ENCODE measurements at regions not wholly inside any gene's neighbourhood (a gene's known extent, or its start where the extent isn't known, plus 50 kb on each side); places are given as distances from the start of the nearest gene placed in this dataset.

DNA sequence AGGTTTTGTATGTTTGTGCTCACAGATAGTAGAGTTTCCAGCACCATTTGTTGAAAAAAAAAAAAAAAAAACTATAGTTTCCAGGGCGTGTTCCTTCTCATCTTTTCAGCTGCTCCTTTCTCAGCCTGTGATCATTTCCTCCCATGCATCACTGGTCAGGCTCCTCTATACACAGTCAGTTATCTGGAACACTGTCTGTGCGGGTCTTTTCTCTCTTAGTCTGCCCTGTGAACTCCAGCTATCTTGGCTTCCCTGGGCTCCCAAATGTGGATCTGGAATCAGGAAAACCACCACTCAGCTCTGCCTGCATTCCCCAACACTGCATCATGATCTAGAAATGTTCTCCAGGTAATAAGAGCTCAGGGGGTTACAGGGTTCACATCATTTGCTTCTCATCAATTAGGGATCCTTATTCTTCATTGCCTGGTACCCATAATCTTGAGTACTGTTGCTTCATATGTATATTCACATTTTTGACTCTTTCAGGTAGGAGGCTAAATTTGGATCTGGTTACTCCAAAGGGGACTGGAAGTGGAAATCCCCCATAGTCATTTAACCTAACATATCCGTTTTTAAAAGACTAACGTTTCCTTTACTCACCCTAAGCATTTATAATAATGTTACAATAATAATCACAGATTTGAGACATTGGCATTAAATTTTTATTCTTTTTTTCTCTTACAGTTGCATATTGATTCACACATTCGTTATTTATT is 221.8 kb upstream of the KLF3 start:
- no peak overlapping the region for H2AFZ ChIP-seq (ENCODE audit: low read depth)
- no peaks in the 10 kb centered on the region for H4K20me1 ChIP-seq (ENCODE audit: insufficient read depth)
- no peaks in the 10 kb centered on the region for H3K36me3 ChIP-seq (ENCODE audit: insufficient read depth)
- no peaks in the 10 kb centered on the region for H3K27me3 ChIP-seq (ENCODE audit: insufficient read depth, low read depth)
- no peak overlapping the region for H3K9ac ChIP-seq
- no peak overlapping the region for H3K4me3 ChIP-seq (IDR thresholded peaks at IDR 0.05; ENCODE audit: insufficient read depth, low read depth, low read length)
- TF ChIP-seq CTCF (conservative IDR thresholded peaks at IDR 0.05; ENCODE audit: low read depth, low read length), result no peak
- no peak overlapping the region for H3K27ac ChIP-seq
- H3K4me2 ChIP-seq, result no peak overlapping the region
- H3K79me2 ChIP-seq (ENCODE audit: insufficient read depth, low read depth), result no peaks in the 10 kb centered on the region
- no peaks in the 10 kb centered on the region for H3K4me1 ChIP-seq (ENCODE audit: low read depth, poor library complexity, severe bottlenecking)

DNA sequence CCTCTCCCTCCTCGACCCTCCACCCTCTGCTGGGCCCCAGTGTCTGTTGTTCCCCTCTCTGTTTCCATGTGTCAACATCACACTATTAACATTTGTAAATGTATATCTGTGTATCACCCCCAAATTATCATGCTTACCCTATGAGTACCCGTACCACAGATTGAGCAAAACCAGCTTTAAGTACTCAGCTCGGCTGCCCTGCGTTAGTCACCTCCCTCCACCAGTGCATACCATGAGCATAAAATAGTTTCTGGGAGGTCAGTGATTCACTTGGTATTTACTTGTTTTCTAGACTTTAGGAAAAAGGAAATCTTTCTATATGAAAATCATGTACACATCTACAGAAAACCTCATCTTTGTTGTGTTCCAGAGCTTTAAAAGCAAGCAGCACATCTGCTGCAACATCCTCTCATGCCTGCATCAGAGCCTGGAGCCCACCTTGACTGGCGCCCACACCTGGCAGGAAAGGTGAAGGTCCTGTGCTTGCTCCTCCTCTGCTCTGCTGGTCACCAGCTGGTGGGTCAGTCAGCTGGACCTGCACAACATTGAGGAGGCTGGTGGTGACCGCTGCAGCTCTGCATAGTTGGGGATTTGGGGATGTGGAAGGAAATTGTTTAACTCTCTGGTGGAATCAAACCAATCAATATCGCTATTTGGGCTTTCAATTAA is 214.4 kb upstream of the KLF3 start:
- no peak overlapping the region for H2AFZ ChIP-seq (ENCODE audit: low read depth)
- no peak overlapping the region for H3K4me3 ChIP-seq (IDR thresholded peaks at IDR 0.05; ENCODE audit: insufficient read depth, low read depth, low read length)
- H4K20me1 ChIP-seq (ENCODE audit: insufficient read depth), result no peaks in the 10 kb centered on the region
- H3K4me1 ChIP-seq (ENCODE audit: low read depth, poor library complexity, severe bottlenecking), result peaks cover 15% of the 10 kb centered on the region
- no peak for TF ChIP-seq CTCF (conservative IDR thresholded peaks at IDR 0.05; ENCODE audit: low read depth, low read length)
- H3K4me2 ChIP-seq, result no peak overlapping the region
- no peaks in the 10 kb centered on the region for H3K79me2 ChIP-seq (ENCODE audit: insufficient read depth, low read depth)
- no peak overlapping the region for H3K9ac ChIP-seq
- no peak overlapping the region for H3K27ac ChIP-seq
- H3K36me3 ChIP-seq (ENCODE audit: insufficient read depth), result no peaks in the 10 kb centered on the region
- H3K27me3 ChIP-seq (ENCODE audit: insufficient read depth, low read depth), result no peaks in the 10 kb centered on the region

GRCh38 chr4:38452009-38452408 is 212.0 kb upstream of the KLF3 start:
- no peaks in the 10 kb centered on the region for H4K20me1 ChIP-seq (ENCODE audit: insufficient read depth)
- H3K79me2 ChIP-seq (ENCODE audit: insufficient read depth, low read depth), result no peaks in the 10 kb centered on the region
- no peak overlapping the region for H3K27ac ChIP-seq
- TF ChIP-seq CTCF (conservative IDR thresholded peaks at IDR 0.05; ENCODE audit: low read depth, low read length), result no peak
- H2AFZ ChIP-seq (ENCODE audit: low read depth), result no peak overlapping the region
- no peak overlapping the region for H3K4me3 ChIP-seq (IDR thresholded peaks at IDR 0.05; ENCODE audit: insufficient read depth, low read depth, low read length)
- no peak overlapping the region for H3K4me2 ChIP-seq
- no peak overlapping the region for H3K9ac ChIP-seq
- no peaks in the 10 kb centered on the region for H3K36me3 ChIP-seq (ENCODE audit: insufficient read depth)
- H3K27me3 ChIP-seq (ENCODE audit: insufficient read depth, low read depth), result no peaks in the 10 kb centered on the region
- peaks cover 34% of the 10 kb centered on the region for H3K4me1 ChIP-seq (ENCODE audit: low read depth, poor library complexity, severe bottlenecking)

GRCh38 chr4:38452542-38452941 is 211.5 kb upstream of the KLF3 start:
- Histone ChIP-seq H3K36me3 (ENCODE audit: insufficient read depth) (no peaks in the 10 kb centered on the region), H4K20me1 (ENCODE audit: insufficient read depth) (no peaks in the 10 kb centered on the region), H3K27ac (no peak overlapping the region), H3K4me3 (IDR thresholded peaks at IDR 0.05; ENCODE audit: insufficient read depth, low read depth, low read length) (no peak overlapping the region), H2AFZ (ENCODE audit: low read depth) (no peak overlapping the region), H3K4me2 (no peak overlapping the region), H3K79me2 (ENCODE audit: insufficient read depth, low read depth) (no peaks in the 10 kb centered on the region), H3K9ac (no peak overlapping the region), H3K4me1 (ENCODE audit: low read depth, poor library complexity, severe bottlenecking) (peaks cover 34% of the 10 kb centered on the region), H3K27me3 (ENCODE audit: insufficient read depth, low read depth) (no peaks in the 10 kb centered on the region)
- TF ChIP-seq CTCF (conservative IDR thresholded peaks at IDR 0.05; ENCODE audit: low read depth, low read length), result no peak

Data from KMS-11 (cell line).